MM.1S (cell line): ENCODE measurements at regions not wholly inside any gene's neighbourhood (a gene's known extent, or its start where the extent isn't known, plus 50 kb on each side); places are given as distances from the start of the nearest gene placed in this dataset.

ENCODE experiments used
- CTCF ChIP-seq: fragments of 300-600 bp; sonication (generic); IDR thresholded peaks from 2 replicates; pipeline ENCODE4 v1.5.1; 2016; ENCODE audit warnings: antibody characterized with exemption, low read length, mixed read lengths
- EZH2 ChIP-seq: fragments of 300-600 bp; sonication (generic); optimal IDR thresholded peaks from 2 replicates; pipeline ENCODE3; 2017; ENCODE audit warnings: low read depth, mild to moderate bottlenecking, antibody characterized with exemption, low read length, mixed read lengths

- TF ChIP-seq CTCF, result no peak
- no peak for TF ChIP-seq EZH2
Observed at GRCh38 chr6:62904687-62905086, 306.6 kb upstream of the FKBP1C start.
